ENCODE measurements at regions not wholly inside any gene's neighbourhood (a gene's known extent, or its start where the extent isn't known, plus 50 kb on each side); places are given as distances from the start of the nearest gene placed in this dataset.

DNA sequence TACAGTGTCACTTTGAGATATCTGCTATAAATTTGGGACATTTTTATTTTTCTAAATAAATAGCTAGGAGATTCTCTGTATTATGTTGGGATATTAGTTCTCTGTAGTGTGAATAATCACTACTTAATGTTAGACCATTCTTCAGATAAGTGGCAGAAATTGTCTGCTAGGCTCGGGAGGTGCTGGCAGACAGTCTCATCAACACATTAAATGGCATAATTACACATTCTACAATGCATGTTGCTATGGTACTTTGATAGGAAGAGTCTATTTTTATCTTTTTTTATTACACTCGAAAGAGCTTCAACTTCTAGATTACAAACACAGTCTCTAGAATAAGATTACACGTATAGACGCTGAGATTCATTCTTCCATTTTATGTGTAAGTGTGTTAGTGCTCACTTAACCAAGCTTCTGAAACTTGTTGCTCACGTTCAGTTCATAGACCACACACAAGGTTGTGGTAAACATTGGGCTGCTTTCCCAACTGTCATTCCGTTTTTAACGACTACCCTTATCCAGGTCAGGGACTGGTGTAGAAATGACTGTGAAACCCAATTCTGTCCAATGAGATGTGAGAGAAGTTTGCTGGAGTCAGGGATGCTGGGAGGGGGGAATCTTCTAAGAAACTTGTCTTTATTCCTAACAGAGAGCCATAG, 78.6 kb downstream of the TPBG start:
- TF ChIP-seq, protein P1, sequence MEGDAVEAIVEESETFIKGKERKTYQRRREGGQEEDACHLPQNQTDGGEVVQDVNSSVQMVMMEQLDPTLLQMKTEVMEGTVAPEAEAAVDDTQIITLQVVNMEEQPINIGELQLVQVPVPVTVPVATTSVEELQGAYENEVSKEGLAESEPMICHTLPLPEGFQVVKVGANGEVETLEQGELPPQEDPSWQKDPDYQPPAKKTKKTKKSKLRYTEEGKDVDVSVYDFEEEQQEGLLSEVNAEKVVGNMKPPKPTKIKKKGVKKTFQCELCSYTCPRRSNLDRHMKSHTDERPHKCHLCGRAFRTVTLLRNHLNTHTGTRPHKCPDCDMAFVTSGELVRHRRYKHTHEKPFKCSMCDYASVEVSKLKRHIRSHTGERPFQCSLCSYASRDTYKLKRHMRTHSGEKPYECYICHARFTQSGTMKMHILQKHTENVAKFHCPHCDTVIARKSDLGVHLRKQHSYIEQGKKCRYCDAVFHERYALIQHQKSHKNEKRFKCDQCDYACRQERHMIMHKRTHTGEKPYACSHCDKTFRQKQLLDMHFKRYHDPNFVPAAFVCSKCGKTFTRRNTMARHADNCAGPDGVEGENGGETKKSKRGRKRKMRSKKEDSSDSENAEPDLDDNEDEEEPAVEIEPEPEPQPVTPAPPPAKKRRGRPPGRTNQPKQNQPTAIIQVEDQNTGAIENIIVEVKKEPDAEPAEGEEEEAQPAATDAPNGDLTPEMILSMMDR (IDR thresholded peaks at IDR 0.05), result no peak
- no peak for TF ChIP-seq POLR2A (IDR thresholded peaks at IDR 0.05)

All from esophagus squamous epithelium (tissue), 4 donors.